Temporal lobe (tissue), 1 donor: ENCODE measurements at regions not wholly inside any gene's neighbourhood (a gene's known extent, or its start where the extent isn't known, plus 50 kb on each side); places are given as distances from the start of the nearest gene placed in this dataset. TPM values are rescaled to one million over a fixed set of nuclear protein-coding genes. Genes with fewer than 3 reads are reported as not detected.

Source experiments
- small RNA-seq: library from RNA; depleted of rRNA; stranded (forward); fragments of <200 nt; gene quantifications from one replicate; pipeline ENCODE3, GENCODE V24; 2014; ENCODE audit warnings: low replicate concordance

Small RNA genes in the stretch of these regions (small RNA-seq; reads per million reads assigned to genes)
- not detected for gene AC107958.1
